ENCODE measurements at regions not wholly inside any gene's neighbourhood (a gene's known extent, or its start where the extent isn't known, plus 50 kb on each side); places are given as distances from the start of the nearest gene placed in this dataset.

- 7 to 50% (median 24%) methylated on average over 1 of the region's 1 CpG for WGBS, 5 donors
- TF ChIP-seq, protein P1, sequence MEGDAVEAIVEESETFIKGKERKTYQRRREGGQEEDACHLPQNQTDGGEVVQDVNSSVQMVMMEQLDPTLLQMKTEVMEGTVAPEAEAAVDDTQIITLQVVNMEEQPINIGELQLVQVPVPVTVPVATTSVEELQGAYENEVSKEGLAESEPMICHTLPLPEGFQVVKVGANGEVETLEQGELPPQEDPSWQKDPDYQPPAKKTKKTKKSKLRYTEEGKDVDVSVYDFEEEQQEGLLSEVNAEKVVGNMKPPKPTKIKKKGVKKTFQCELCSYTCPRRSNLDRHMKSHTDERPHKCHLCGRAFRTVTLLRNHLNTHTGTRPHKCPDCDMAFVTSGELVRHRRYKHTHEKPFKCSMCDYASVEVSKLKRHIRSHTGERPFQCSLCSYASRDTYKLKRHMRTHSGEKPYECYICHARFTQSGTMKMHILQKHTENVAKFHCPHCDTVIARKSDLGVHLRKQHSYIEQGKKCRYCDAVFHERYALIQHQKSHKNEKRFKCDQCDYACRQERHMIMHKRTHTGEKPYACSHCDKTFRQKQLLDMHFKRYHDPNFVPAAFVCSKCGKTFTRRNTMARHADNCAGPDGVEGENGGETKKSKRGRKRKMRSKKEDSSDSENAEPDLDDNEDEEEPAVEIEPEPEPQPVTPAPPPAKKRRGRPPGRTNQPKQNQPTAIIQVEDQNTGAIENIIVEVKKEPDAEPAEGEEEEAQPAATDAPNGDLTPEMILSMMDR (IDR thresholded peaks at IDR 0.05) = no peak
- TF ChIP-seq POLR2A (IDR thresholded peaks at IDR 0.05) (no peak), EP300 (IDR thresholded peaks at IDR 0.05) (no peak)
- Histone ChIP-seq H3K27ac (no peak overlapping the region), H3K4me1 (no peaks in the 10 kb centered on the region), H3K9me3 (peaks cover 0 to 8% (median 4%) of the 10 kb centered on the region in 4 donors), H3K4me3 (no peak overlapping the region), H3K36me3 (no peaks in the 10 kb centered on the region), H3K27me3 (no peaks in the 10 kb centered on the region)
- intact Hi-C loops (cut with DNase I; ENCODE audit: low total_unique reads) = no loop called here
- no peak for DNase-seq
Measured at GRCh38 chr7:10632712-10633111, 341.0 kb upstream of the PHF14 start.

- H3K4me3 ChIP-seq = no peak overlapping the region
- intact Hi-C loops (cut with DNase I; ENCODE audit: low total_unique reads) = no loop called here
- H3K36me3 ChIP-seq = no peaks in the 10 kb centered on the region
- no peaks in the 10 kb centered on the region for H3K27me3 ChIP-seq
- peaks cover 0 to 8% (median 4%) of the 10 kb centered on the region in 4 donors for H3K9me3 ChIP-seq
- no peak overlapping the region for H3K27ac ChIP-seq
- no peak for DNase-seq
- no peaks in the 10 kb centered on the region for H3K4me1 ChIP-seq
- 17 to 31% (median 26%) methylated on average over 2 of the region's 2 CpGs for WGBS, 5 donors
- no peak for TF ChIP-seq POLR2A (IDR thresholded peaks at IDR 0.05)
- TF ChIP-seq, protein P1 (IDR thresholded peaks at IDR 0.05) = no peak
- TF ChIP-seq EP300 (IDR thresholded peaks at IDR 0.05) = no peak
- TF ChIP-seq POLR2AphosphoS5 (IDR thresholded peaks at IDR 0.05) = no peak
Measured at GRCh38 chr7:10634239-10634638, 339.4 kb upstream of the PHF14 start.

DNA sequence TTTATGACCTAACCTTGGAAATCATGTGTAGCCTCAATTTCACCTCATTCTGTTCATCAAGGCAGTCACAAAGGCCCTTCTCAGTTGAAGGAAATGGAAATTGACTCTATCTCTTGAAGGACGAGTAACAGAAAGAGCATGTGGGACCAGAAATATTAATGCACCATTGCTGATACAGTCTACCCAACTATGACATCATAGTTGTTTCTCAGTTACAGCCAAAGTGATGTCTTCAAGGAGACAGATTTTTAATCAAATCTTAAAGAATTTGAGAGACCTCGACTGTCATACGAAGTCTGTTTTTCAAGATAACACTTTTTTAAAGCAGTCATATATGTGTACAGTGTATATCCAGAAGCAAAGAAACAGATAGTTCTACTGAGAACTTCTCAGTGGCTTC lies 335.7 kb upstream of the PHF14 start:
- no peaks in the 10 kb centered on the region for H3K27me3 ChIP-seq
- H3K27ac ChIP-seq = no peak overlapping the region
- no peaks in the 10 kb centered on the region for H3K36me3 ChIP-seq
- intact Hi-C loops (cut with DNase I; ENCODE audit: low total_unique reads) = no loop called here
- WGBS, 5 donors = 66 to 82% (median 68%) methylated on average over 3 of the region's 3 CpGs
- no peak overlapping the region for H3K4me3 ChIP-seq
- no peak for DNase-seq
- H3K4me1 ChIP-seq = no peaks in the 10 kb centered on the region
- TF ChIP-seq, protein P1 (IDR thresholded peaks at IDR 0.05) = no peak
- TF ChIP-seq EP300 (IDR thresholded peaks at IDR 0.05) (no peak), POLR2AphosphoS5 (IDR thresholded peaks at IDR 0.05) (no peak), POLR2A (IDR thresholded peaks at IDR 0.05) (no peak)
- H3K9me3 ChIP-seq = no peaks in the 10 kb centered on the region

GRCh38 chr7:10643545-10643944 lies 330.1 kb upstream of the PHF14 start:
- Histone ChIP-seq H3K4me1 (no peaks in the 10 kb centered on the region), H3K4me3 (no peak overlapping the region), H3K9me3 (no peaks in the 10 kb centered on the region), H3K36me3 (no peaks in the 10 kb centered on the region), H3K27ac (no peak overlapping the region), H3K27me3 (no peaks in the 10 kb centered on the region)
- 48 to 67% (median 58%) methylated on average over 2 of the region's 2 CpGs for WGBS, 5 donors
- no peak for DNase-seq
- TF ChIP-seq EP300 (IDR thresholded peaks at IDR 0.05) (no peak), POLR2AphosphoS5 (IDR thresholded peaks at IDR 0.05) (no peak), POLR2A (IDR thresholded peaks at IDR 0.05) (no peak)
- TF ChIP-seq, protein P1 (IDR thresholded peaks at IDR 0.05) = no peak
- intact Hi-C loops (cut with DNase I; ENCODE audit: low total_unique reads) = no loop called here
